H1 (cell line): ENCODE measurements at regions not wholly inside any gene's neighbourhood (a gene's known extent, or its start where the extent isn't known, plus 50 kb on each side); places are given as distances from the start of the nearest gene placed in this dataset.

Source experiments
- CTCF ChIA-PET: fragments of 300-600 bp; sonication (Branson Sonifier 250); formaldehyde crosslinking; loops from one replicate; lab custom pipeline; 2021; ENCODE audit not compliant: partially characterized antibody; lab: Charles Lee
- POLR2A ChIA-PET: fragments of 300-600 bp; sonication (Branson Sonifier 250); formaldehyde crosslinking; loops from one replicate; lab custom pipeline; 2021; ENCODE audit warnings: inconsistent platforms; ENCODE audit not compliant: partially characterized antibody; lab: Charles Lee
- DNase-seq, 2 experiments: peaks; one replicate each; pipeline versions ENCODE4 v3.0.0 to v3.0.0-alpha.2; 2010 to 2022; ENCODE audit warnings: low spot score in 2 of 2, low read depth in 1 of 2, mixed read lengths in 1 of 2
- FAIRE-seq: peaks from 2 replicates; lab custom pipeline; 2011; peaks lifted over from hg19 to GRCh38; lab: Jason Lieb, UNC
- H2AFZ ChIP-seq: 2 replicates; pipeline ENCODE4 v1.8.1; 2012; ENCODE audit warnings: low read length, inconsistent platforms
- H2AK5ac ChIP-seq: 2 replicates; pipeline ENCODE4 v1.6.1; 2013; ENCODE audit warnings: low read depth, low read length
- H2BK120ac ChIP-seq: replicated peaks from 2 replicates; pipeline ENCODE3; 2013; ENCODE audit warnings: low read depth, low read length, inconsistent platforms
- H2BK12ac ChIP-seq: 2 replicates; pipeline ENCODE4 v1.6.1; 2013; ENCODE audit warnings: low read depth, low read length
- H2BK15ac ChIP-seq: 2 replicates; pipeline ENCODE4 v1.6.1; 2013; ENCODE audit warnings: low read length
- H2BK20ac ChIP-seq: 2 replicates; pipeline ENCODE4 v1.6.1; 2013; ENCODE audit warnings: low read length
- H2BK5ac ChIP-seq: 2 replicates; pipeline ENCODE4 v1.6.1; 2013; ENCODE audit warnings: low read depth, low read length
- H3K14ac ChIP-seq: 2 replicates; pipeline ENCODE4 v1.6.1; 2013; ENCODE audit warnings: inconsistent platforms; ENCODE audit not compliant: insufficient read length
- H3K18ac ChIP-seq: 2 replicates; pipeline ENCODE4 v1.6.1; 2013; ENCODE audit warnings: low read length; ENCODE audit errors: extremely low read depth
- H3K23ac ChIP-seq: 2 replicates; pipeline ENCODE4 v1.6.1; 2013; ENCODE audit warnings: inconsistent platforms; ENCODE audit not compliant: insufficient read length
- H3K23me2 ChIP-seq: 2 replicates; pipeline ENCODE4 v1.6.1; 2013; ENCODE audit warnings: low read depth, low read length
- H3K27ac ChIP-seq: 2 replicates; pipeline ENCODE4 v1.6.1; 2011; ENCODE audit warnings: low read depth, low read length, inconsistent platforms
- H3K27me3 ChIP-seq, 4 experiments: replicated peaks in 1 of 4; 1 replicate in 1 of 4; 2 replicates in 3 of 4; pipeline versions ENCODE4 v1.6.1 to v1.8.1; 2011 to 2013; ENCODE audit warnings: low read length in 3 of 4, mild to moderate bottlenecking in 3 of 4, inconsistent platforms in 2 of 4, mixed read lengths in 2 of 4, moderate library complexity in 1 of 4; ENCODE audit not compliant: control insufficient read depth in 3 of 4, insufficient read depth in 3 of 4; ENCODE audit errors: extremely low read depth in 1 of 4
- H3K36me3 ChIP-seq, 4 experiments: 2 replicates each; pipeline versions ENCODE4 v1.6.1 to v1.8.1; 2011 to 2013; ENCODE audit warnings: mild to moderate bottlenecking in 4 of 4, low read length in 3 of 4, moderate library complexity in 2 of 4, control low read depth in 1 of 4, inconsistent platforms in 1 of 4; ENCODE audit not compliant: insufficient read depth in 4 of 4, control insufficient read depth in 2 of 4
- H3K4ac ChIP-seq: replicated peaks from 2 replicates; pipeline ENCODE3; 2013; ENCODE audit warnings: low read length, low read depth, mixed read lengths, inconsistent platforms; ENCODE audit not compliant: insufficient read length
- H3K4me1 ChIP-seq, 4 experiments: replicated peaks in 1 of 4; 1 replicate in 1 of 4; 2 replicates in 3 of 4; pipeline versions ENCODE4 v1.6.1 to v1.8.1; 2011 to 2013; ENCODE audit warnings: low read length in 3 of 4, inconsistent platforms in 2 of 4, mixed read lengths in 1 of 4; ENCODE audit not compliant: insufficient read depth in 4 of 4, control insufficient read depth in 3 of 4
- H3K4me2 ChIP-seq, 2 experiments: 2 replicates each; pipeline versions ENCODE4 v1.6.1 to v1.8.1; 2011 to 2013; ENCODE audit warnings: low read depth in 2 of 2, low read length in 2 of 2, control low read depth in 1 of 2, inconsistent platforms in 1 of 2, mild to moderate bottlenecking in 1 of 2; ENCODE audit not compliant: insufficient read depth in 1 of 2
- H3K4me3 ChIP-seq, 4 experiments: fragments of 200-600, 300-600 bp in 1 of 4; sonication (generic), shearing (Covaris generic), sonication (Bioruptor Twin) in 1 of 4; 2 replicates each; pipeline versions ENCODE4 v1.5.1 to v1.8.1; 2011 to 2016; ENCODE audit warnings: low read length in 4 of 4, low read depth in 3 of 4, control low read depth in 2 of 4, inconsistent platforms in 2 of 4, mild to moderate bottlenecking in 2 of 4, mixed read lengths in 1 of 4, moderate library complexity in 1 of 4; ENCODE audit not compliant: insufficient read depth in 2 of 4; ENCODE audit errors: extremely low read depth in 1 of 4
- H3K56ac ChIP-seq: replicated peaks from 2 replicates; pipeline ENCODE3; 2013; ENCODE audit warnings: low read depth, mild to moderate bottlenecking, mixed read lengths, low read length, inconsistent platforms; ENCODE audit not compliant: insufficient read length
- H3K79me1 ChIP-seq: 2 replicates; pipeline ENCODE4 v1.6.1; 2013; ENCODE audit warnings: low read depth, low read length, control low read depth
- H3K79me2 ChIP-seq, 2 experiments: 2 replicates each; pipeline versions ENCODE4 v1.6.1 to v1.8.1; 2012 to 2013; ENCODE audit warnings: low read length in 2 of 2, mild to moderate bottlenecking in 2 of 2, inconsistent platforms in 1 of 2; ENCODE audit not compliant: insufficient read depth in 2 of 2, control insufficient read depth in 1 of 2
- H3K9ac ChIP-seq, 4 experiments: replicated peaks in 1 of 4; 1 replicate in 1 of 4; 2 replicates in 3 of 4; pipeline versions ENCODE4 v1.6.1 to v1.8.1; 2011 to 2013; ENCODE audit warnings: low read depth in 3 of 4, low read length in 3 of 4, control low read depth in 2 of 4, mild to moderate bottlenecking in 2 of 4, moderate library complexity in 2 of 4, inconsistent platforms in 1 of 4; ENCODE audit errors: extremely low read depth in 1 of 4
- H3K9me3 ChIP-seq, 2 experiments: 2 replicates each; pipeline versions ENCODE4 v1.6.1 to v1.8.1; 2012 to 2013; ENCODE audit warnings: mild to moderate bottlenecking in 2 of 2, moderate library complexity in 2 of 2, control low read depth in 1 of 2, inconsistent platforms in 1 of 2, low read depth in 1 of 2, low read length in 1 of 2, mixed read lengths in 1 of 2; ENCODE audit not compliant: insufficient read depth in 2 of 2
- H4K20me1 ChIP-seq, 2 experiments: replicated peaks in 1 of 2; 2 replicates each; pipeline versions ENCODE3 to v1.8.1; 2011 to 2013; ENCODE audit warnings: inconsistent platforms in 2 of 2, low read length in 2 of 2, mild to moderate bottlenecking in 1 of 2; ENCODE audit not compliant: insufficient read depth in 2 of 2, control insufficient read depth in 1 of 2
- H4K5ac ChIP-seq: 2 replicates; pipeline ENCODE4 v1.6.1; 2013; ENCODE audit warnings: low read length, low read depth, mixed read lengths, inconsistent platforms; ENCODE audit not compliant: insufficient read length
- H4K8ac ChIP-seq: 2 replicates; pipeline ENCODE4 v1.8.0; 2013; ENCODE audit warnings: mild to moderate bottlenecking, moderate library complexity, low read length, inconsistent platforms; ENCODE audit not compliant: insufficient read depth; ENCODE audit errors: extremely low read depth
- H4K91ac ChIP-seq: replicated peaks from 2 replicates; pipeline ENCODE3; 2013; ENCODE audit warnings: low read length, mixed read lengths, inconsistent platforms; ENCODE audit not compliant: insufficient read length
- ASH2L ChIP-seq: fragments of 200-600, 300-600 bp; sonication (generic); IDR thresholded peaks from one replicate; pipeline ENCODE4 v1.7.1; 2017; ENCODE audit warnings: low read length
- CBX8 ChIP-seq: fragments of 300-800, 300-1000 bp; sonication (generic); IDR thresholded peaks from 2 replicates; pipeline ENCODE4 v1.7.1; 2016; ENCODE audit warnings: low read depth, low read length, borderline replicate concordance
- CEBPB ChIP-seq: IDR thresholded peaks from 2 replicates; pipeline ENCODE4 v1.6.1; 2012; ENCODE audit warnings: low read depth, low read length
- CHD1 ChIP-seq: IDR thresholded peaks from 2 replicates; pipeline ENCODE4 v1.6.1; 2012; ENCODE audit warnings: low read depth, low read length, improper control_type of control experiment
- CREB1 ChIP-seq: IDR thresholded peaks from 2 replicates; pipeline ENCODE4 v1.6.1; 2012; ENCODE audit warnings: inconsistent platforms
- POU5F1 ChIP-seq: IDR thresholded peaks from 2 replicates; pipeline ENCODE4 v1.6.1; 2011; ENCODE audit warnings: low read depth, mild to moderate bottlenecking, low read length, moderate library complexity
- RAD21 ChIP-seq, 2 experiments: IDR thresholded peaks in 1 of 2; conservative IDR thresholded peaks in 1 of 2; 2 replicates each; pipeline ENCODE4 v1.6.1; 2011; ENCODE audit warnings: low read depth in 2 of 2, low read length in 2 of 2, improper control_type of control experiment in 1 of 2, inconsistent platforms in 1 of 2, mild to moderate bottlenecking in 1 of 2, moderate library complexity in 1 of 2
- SIX5 ChIP-seq: IDR thresholded peaks from 2 replicates; pipeline ENCODE4 v1.6.1; 2011; ENCODE audit warnings: mild to moderate bottlenecking, low read depth, low read length
- SP1 ChIP-seq: IDR thresholded peaks from 2 replicates; pipeline ENCODE4 v1.6.1; 2011; ENCODE audit warnings: low read depth, low read length
- SP4 ChIP-seq: IDR thresholded peaks from 2 replicates; pipeline ENCODE4 v1.6.1; 2012; ENCODE audit warnings: low read length, inconsistent platforms
- TAF7 ChIP-seq: optimal IDR thresholded peaks from 2 replicates; pipeline ENCODE3; 2011; ENCODE audit warnings: low read depth, mild to moderate bottlenecking, inconsistent platforms, low read length, moderate library complexity, borderline replicate concordance
- ZNF274 ChIP-seq: IDR thresholded peaks from 2 replicates; pipeline ENCODE4 v1.7.0; 2012; ENCODE audit warnings: low read length, borderline replicate concordance; ENCODE audit errors: extremely low read depth
- WGBS, 2 experiments: shearing (Covaris generic) in 1 of 2; methylation state at CpG; one replicate each; pipeline versions ENCODE4 v1.1.6 to v1.1.7; 2013 to 2015; ENCODE audit warnings: low lambda C conversion rate in 2 of 2, mixed read lengths in 2 of 2, inconsistent platforms in 1 of 2, low coverage in 1 of 2, missing lambda C conversion rate in 1 of 2; ENCODE audit not compliant: insufficient replicate concordance in 2 of 2, insufficient coverage in 1 of 2, insufficient read length in 1 of 2; ENCODE audit errors: extremely low coverage in 1 of 2, missing lambda C conversion rate in 1 of 2; 5-methylcytosine and 5-hydroxymethylcytosine counted together
- TF ChIP-seq, protein P1 (sequence below): IDR thresholded peaks from 2 replicates; pipeline ENCODE4 v1.6.1; 2012; ENCODE audit warnings: low read length, inconsistent platforms

DNA sequence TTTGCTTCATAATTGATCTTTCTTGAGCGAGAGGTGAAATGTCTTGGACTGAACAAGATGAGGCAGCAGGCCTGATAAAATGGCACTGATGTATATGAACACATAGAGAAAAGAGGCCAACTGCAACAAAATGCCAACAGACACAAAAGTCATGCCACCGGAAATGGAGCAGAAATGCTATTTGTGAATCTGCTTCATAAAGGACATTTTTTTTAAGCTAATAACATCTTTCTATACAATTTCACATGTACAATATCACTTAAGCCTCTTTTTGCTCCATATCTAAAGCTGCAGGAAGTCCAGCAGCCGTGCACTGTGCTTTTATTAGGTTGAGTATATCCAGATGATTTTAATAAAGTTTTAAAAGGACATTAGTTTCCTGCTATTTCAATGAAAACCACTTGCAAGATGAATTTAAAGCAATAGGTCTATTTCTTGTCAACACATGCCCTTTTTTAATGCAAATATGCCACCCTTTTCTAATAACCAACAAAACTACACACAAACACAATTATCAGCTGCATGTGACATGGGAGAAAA, 169.2 kb upstream of the ADAMTS9 start:
- Histone ChIP-seq H3K18ac (no peak overlapping the region), H3K27ac (no peak overlapping the region)
- CTCF ChIA-PET, result interaction anchor here (0.8 to 1.0 kb wide), 2 partner anchors 140 to 174 kb away, joined by 3 read pairs; no protein-coding TSS in a partner anchor
- no peak for TF ChIP-seq CHD1
- no peak for TF ChIP-seq ZNF274
- TF ChIP-seq, protein P1, sequence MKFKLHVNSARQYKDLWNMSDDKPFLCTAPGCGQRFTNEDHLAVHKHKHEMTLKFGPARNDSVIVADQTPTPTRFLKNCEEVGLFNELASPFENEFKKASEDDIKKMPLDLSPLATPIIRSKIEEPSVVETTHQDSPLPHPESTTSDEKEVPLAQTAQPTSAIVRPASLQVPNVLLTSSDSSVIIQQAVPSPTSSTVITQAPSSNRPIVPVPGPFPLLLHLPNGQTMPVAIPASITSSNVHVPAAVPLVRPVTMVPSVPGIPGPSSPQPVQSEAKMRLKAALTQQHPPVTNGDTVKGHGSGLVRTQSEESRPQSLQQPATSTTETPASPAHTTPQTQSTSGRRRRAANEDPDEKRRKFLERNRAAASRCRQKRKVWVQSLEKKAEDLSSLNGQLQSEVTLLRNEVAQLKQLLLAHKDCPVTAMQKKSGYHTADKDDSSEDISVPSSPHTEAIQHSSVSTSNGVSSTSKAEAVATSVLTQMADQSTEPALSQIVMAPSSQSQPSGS, result no peak
- TF ChIP-seq CREB1, result no peak
- no peak for TF ChIP-seq SP1
- no peak for TF ChIP-seq ASH2L
- TF ChIP-seq CEBPB, result no peak
- TF ChIP-seq POU5F1, result no peak
- TF ChIP-seq SP4, result no peak
- no peak for TF ChIP-seq CBX8
- TF ChIP-seq RAD21 (IDR thresholded peaks at IDR 0.05 in 1 of 2, conservative IDR thresholded peaks at IDR 0.05 in 1 of 2; ENCODE audit: low read depth in 2 of 2, low read length in 2 of 2), result no peak
- no peak for TF ChIP-seq TAF7
- TF ChIP-seq SIX5, result no peak

More for the DNA sequence above, 169.2 kb upstream of the ADAMTS9 start:
- Histone ChIP-seq H4K20me1 (no peaks in the 10 kb centered on the region), H2BK5ac (no peak overlapping the region), H2BK120ac (no peak overlapping the region), H3K23ac (no peak overlapping the region), H2AFZ (no peak overlapping the region), H3K56ac (no peak overlapping the region), H2BK12ac (no peak overlapping the region), H3K79me2 (no peaks in the 10 kb centered on the region), H3K4me3 (no peak overlapping the region), H2BK15ac (no peak overlapping the region), H4K91ac (no peak overlapping the region), H3K4me1 (no peaks in the 10 kb centered on the region), H3K14ac (no peak overlapping the region), H2AK5ac (no peak overlapping the region), H3K36me3 (peaks cover 0 to 2% (median 0%) of the 10 kb centered on the region in 4 experiments; a peak in 1 of 8 replicates), H3K4ac (no peak overlapping the region), H3K4me2 (no peak overlapping the region), H3K27me3 (no peaks in the 10 kb centered on the region), H3K79me1 (no peaks in the 10 kb centered on the region), H3K9me3 (no peaks in the 10 kb centered on the region), H3K9ac (no peak overlapping the region), H3K23me2 (no peaks in the 10 kb centered on the region), H4K5ac (no peak overlapping the region), H2BK20ac (no peak overlapping the region), H4K8ac (no peak overlapping the region)
- DNase-seq, result no peak
- 91% methylated on average over 3 of the region's 3 CpGs; no CpG with 5 or more reads in 1 of the 2 experiments for WGBS, 2 experiments
- POLR2A ChIA-PET, result no interaction called here
- FAIRE-seq, result no peak
